HepG2 (cell line): ENCODE measurements at regions not wholly inside any gene's neighbourhood (a gene's known extent, or its start where the extent isn't known, plus 50 kb on each side); places are given as distances from the start of the nearest gene placed in this dataset.

Experiments used
- ATAC-seq: fragments of 200-7000 bp; cut with Tn5 transposase; 3 replicates; pipeline ENCODE4 v1.9.1; 2020; ENCODE audit warnings: mild to moderate bottlenecking, moderate library complexity
- BruUV-seq: library from RNA; stranded (reverse); fragments of 400-500 nt; replicated peaks from 2 replicates; lab custom pipeline; 2021; lab: Mats Ljungman, UMichigan
- CTCF ChIA-PET: fragments of 300-600 bp; formaldehyde crosslinking; extraction: SDS; loops from one replicate; lab custom pipeline; 2021; ENCODE audit warnings: low total read pairs, inconsistent platforms, low intra/inter-chr PET ratio; lab: Yijun Ruan, JAX
- POLR2A ChIA-PET: fragments of 350-600 bp; sonication (Branson Sonifier 250); formaldehyde crosslinking; loops from one replicate; lab custom pipeline; 2020; ENCODE audit warnings: antibody characterized with exemption, inconsistent platforms; lab: Yijun Ruan, JAX
- DNase-seq: peaks from one replicate; pipeline ENCODE4 v3.0.0-alpha.2; 2015; ENCODE audit warnings: low spot score
- FAIRE-seq: peaks from 3 replicates; lab custom pipeline; 2011; peaks lifted over from hg19 to GRCh38; lab: Jason Lieb, UNC
- H2AFZ ChIP-seq: one replicate; pipeline ENCODE4 v1.6.1; 2011; ENCODE audit warnings: low read length, inconsistent platforms
- H3K27ac ChIP-seq: fragments of 300-600 bp; 3 replicates; pipeline ENCODE4 v1.8.0; 2011; ENCODE audit warnings: mixed run types, mild to moderate bottlenecking, mixed read lengths, low read length, inconsistent platforms; ENCODE audit not compliant: insufficient read depth; ENCODE audit errors: extremely low read length
- H3K27me3 ChIP-seq, 2 experiments: fragments of 200-600 bp in 1 of 2; 2 replicates in 1 of 2; 3 replicates in 1 of 2; pipeline versions ENCODE4 v1.6.0 to v1.8.0; 2011; ENCODE audit warnings: low read length in 2 of 2, mild to moderate bottlenecking in 2 of 2, moderate library complexity in 2 of 2, inconsistent platforms in 1 of 2; ENCODE audit not compliant: insufficient read depth in 2 of 2, control insufficient read depth in 1 of 2
- H3K36me3 ChIP-seq, 2 experiments: fragments of 200-600 bp in 1 of 2; replicated peaks in 1 of 2; 2 replicates in 1 of 2; 3 replicates in 1 of 2; pipeline versions ENCODE4 v1.5.1 to v1.8.0; 2011; ENCODE audit warnings: low read length in 2 of 2, inconsistent platforms in 1 of 2; ENCODE audit not compliant: insufficient read depth in 2 of 2, control insufficient read depth in 1 of 2
- H3K4me1 ChIP-seq: 2 replicates; pipeline ENCODE4 v1.5.1; 2012; ENCODE audit warnings: low read length, inconsistent platforms; ENCODE audit not compliant: insufficient read depth
- H3K4me2 ChIP-seq: 2 replicates; pipeline ENCODE4 v1.6.0; 2011; ENCODE audit warnings: low read depth, low read length, inconsistent platforms
- H3K4me3 ChIP-seq, 3 experiments: fragments of 200-600 bp in 1 of 3; sonication (generic), shearing (Covaris generic) in 1 of 3; replicated peaks in 1 of 3; 2 replicates each; pipeline ENCODE4 v1.5.1; 2011 to 2016; ENCODE audit warnings: low read length in 3 of 3, inconsistent platforms in 2 of 3, low read depth in 2 of 3, mild to moderate bottlenecking in 2 of 3, control low read depth in 1 of 3, mixed read lengths in 1 of 3; ENCODE audit not compliant: insufficient read depth in 1 of 3
- H3K79me2 ChIP-seq: one replicate; pipeline ENCODE4 v1.6.1; 2011; ENCODE audit warnings: low read length, inconsistent platforms; ENCODE audit not compliant: insufficient read depth
- H3K9ac ChIP-seq: 2 replicates; pipeline ENCODE4 v1.6.0; 2011; ENCODE audit warnings: mild to moderate bottlenecking, low read depth, low read length, inconsistent platforms; ENCODE audit not compliant: insufficient read depth
- H3K9me3 ChIP-seq: 2 replicates; pipeline ENCODE4 v1.5.1; 2012; ENCODE audit warnings: mild to moderate bottlenecking, low read length
- H4K20me1 ChIP-seq: 2 replicates; pipeline ENCODE4 v1.6.0; 2011; ENCODE audit warnings: inconsistent platforms, mild to moderate bottlenecking, low read length, moderate library complexity; ENCODE audit not compliant: insufficient read depth
- CHD4 ChIP-seq: fragments of 200-600 bp; sonication (generic); IDR thresholded peaks from 2 replicates; pipeline ENCODE4 v1.7.0; 2017; ENCODE audit warnings: mild to moderate bottlenecking, low read length, borderline replicate concordance
- DMAP1 ChIP-seq: IDR thresholded peaks from 2 replicates; pipeline ENCODE4 v1.6.1; 2016
- HDAC2 ChIP-seq: sonication (generic); formaldehyde crosslinking; IDR thresholded peaks from 2 replicates; pipeline ENCODE4 v1.4.0; 2020; ENCODE audit warnings: missing genetic modification reagents
- NFE2L1 ChIP-seq: sonication (generic); formaldehyde crosslinking; IDR thresholded peaks from 2 replicates; pipeline ENCODE4 v1.4.0; 2020; ENCODE audit warnings: missing genetic modification reagents, mild to moderate bottlenecking, borderline replicate concordance
- NFYC ChIP-seq: IDR thresholded peaks from 2 replicates; pipeline ENCODE4 v1.6.1; 2016; ENCODE audit warnings: missing genetic modification reagents, missing compliant biosample characterization
- NR2C2 ChIP-seq: sonication (generic); formaldehyde crosslinking; IDR thresholded peaks from 2 replicates; pipeline ENCODE4 v1.4.0; 2020; ENCODE audit warnings: missing genetic modification reagents, mild to moderate bottlenecking, moderate library complexity, borderline replicate concordance
- NR2F6 ChIP-seq, 2 experiments: IDR thresholded peaks; 2 replicates each; pipeline ENCODE4 v1.6.1; 2016; ENCODE audit warnings: antibody characterized with exemption in 1 of 2, mild to moderate bottlenecking in 1 of 2
- TAF1 ChIP-seq: sonication (generic); formaldehyde crosslinking; IDR thresholded peaks from 2 replicates; pipeline ENCODE4 v1.4.0; 2020; ENCODE audit warnings: missing genetic modification reagents
- ZBTB14 ChIP-seq: sonication (generic); formaldehyde crosslinking; IDR thresholded peaks from 2 replicates; pipeline ENCODE4 v1.4.0; 2020; ENCODE audit warnings: missing genetic modification reagents
- ZNF234 ChIP-seq: sonication (generic); formaldehyde crosslinking; conservative IDR thresholded peaks from 2 replicates; pipeline ENCODE4 v1.5.1; 2020; ENCODE audit warnings: mild to moderate bottlenecking, missing genetic modification reagents
- ZNF644 ChIP-seq: IDR thresholded peaks from 2 replicates; pipeline ENCODE4 v1.6.1; 2016; ENCODE audit warnings: low read depth
- ZNF75D ChIP-seq: sonication (generic); formaldehyde crosslinking; IDR thresholded peaks from 2 replicates; pipeline ENCODE4 v1.8.1; 2023; ENCODE audit warnings: missing genetic modification reagents, mild to moderate bottlenecking, borderline replicate concordance
- ZUFSP ChIP-seq: sonication (generic); formaldehyde crosslinking; IDR thresholded peaks from 2 replicates; pipeline ENCODE4 v1.9.0; 2021; ENCODE audit warnings: missing genetic modification reagents, mild to moderate bottlenecking, borderline replicate concordance
- WGBS: methylation state at CpG from one replicate; pipeline ENCODE4 v1.1.6; 2017; ENCODE audit warnings: low lambda C conversion rate; 5-methylcytosine and 5-hydroxymethylcytosine counted together
- in situ Hi-C: cut with HindIII; loops from 2 replicates; pipeline ENCODE4 v1.10.0; 2017; ENCODE audit warnings: low pct_unique_long_range_greater_than_20kb; ENCODE audit not compliant: extremely low pct_ligation_motif_present
- intact Hi-C: fragments of 100-400 bp; cut with micrococcal nuclease; formaldehyde crosslinking; loops from one replicate; pipeline ENCODE4 v1.10.0; 2022; ENCODE audit not compliant: unreplicated experiment
- TF ChIP-seq, protein P1 (sequence below): sonication (generic); formaldehyde crosslinking; IDR thresholded peaks from 2 replicates; pipeline ENCODE4 v1.9.0; 2021; ENCODE audit warnings: missing genetic modification reagents, borderline replicate concordance
- TF ChIP-seq, protein P2 (sequence below): sonication (generic); formaldehyde crosslinking; IDR thresholded peaks from 2 replicates; pipeline ENCODE4 v1.4.0; 2020; ENCODE audit warnings: missing genetic modification reagents, borderline replicate concordance

DNA sequence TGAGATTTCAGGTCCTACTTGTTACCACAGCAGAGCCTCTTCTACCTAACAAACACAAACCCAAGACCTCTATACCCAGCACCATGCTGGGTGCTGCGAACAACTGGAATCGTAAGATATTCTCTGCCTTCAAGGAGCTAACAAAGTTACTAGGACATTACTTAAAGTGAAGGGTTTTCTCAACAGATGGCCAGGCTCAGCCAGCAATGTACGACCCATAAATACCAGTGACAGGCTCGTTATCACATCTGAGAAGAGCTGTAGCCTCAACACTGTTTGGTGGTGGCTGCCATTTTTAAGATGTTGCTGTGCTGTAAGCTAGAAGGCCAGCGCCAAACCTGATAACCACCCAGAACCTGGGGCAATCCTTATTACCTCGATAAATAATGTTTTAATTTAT lies 406.5 kb downstream of the KIF16B start (continued):
- TF ChIP-seq, protein P1, sequence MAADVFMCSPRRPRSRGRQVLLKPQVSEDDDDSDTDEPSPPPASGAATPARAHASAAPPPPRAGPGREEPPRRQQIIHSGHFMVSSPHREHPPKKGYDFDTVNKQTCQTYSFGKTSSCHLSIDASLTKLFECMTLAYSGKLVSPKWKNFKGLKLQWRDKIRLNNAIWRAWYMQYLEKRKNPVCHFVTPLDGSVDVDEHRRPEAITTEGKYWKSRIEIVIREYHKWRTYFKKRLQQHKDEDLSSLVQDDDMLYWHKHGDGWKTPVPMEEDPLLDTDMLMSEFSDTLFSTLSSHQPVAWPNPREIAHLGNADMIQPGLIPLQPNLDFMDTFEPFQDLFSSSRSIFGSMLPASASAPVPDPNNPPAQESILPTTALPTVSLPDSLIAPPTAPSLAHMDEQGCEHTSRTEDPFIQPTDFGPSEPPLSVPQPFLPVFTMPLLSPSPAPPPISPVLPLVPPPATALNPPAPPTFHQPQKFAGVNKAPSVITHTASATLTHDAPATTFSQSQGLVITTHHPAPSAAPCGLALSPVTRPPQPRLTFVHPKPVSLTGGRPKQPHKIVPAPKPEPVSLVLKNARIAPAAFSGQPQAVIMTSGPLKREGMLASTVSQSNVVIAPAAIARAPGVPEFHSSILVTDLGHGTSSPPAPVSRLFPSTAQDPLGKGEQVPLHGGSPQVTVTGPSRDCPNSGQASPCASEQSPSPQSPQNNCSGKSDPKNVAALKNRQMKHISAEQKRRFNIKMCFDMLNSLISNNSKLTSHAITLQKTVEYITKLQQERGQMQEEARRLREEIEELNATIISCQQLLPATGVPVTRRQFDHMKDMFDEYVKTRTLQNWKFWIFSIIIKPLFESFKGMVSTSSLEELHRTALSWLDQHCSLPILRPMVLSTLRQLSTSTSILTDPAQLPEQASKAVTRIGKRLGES: no peak
- TF ChIP-seq HDAC2 (CRISPR knock-in tag): no peak

GRCh38 chr20:16158976-16159286 lies 414.3 kb downstream of the KIF16B start:
- no peak; the same call in 2 of the 3 replicates for ATAC-seq
- intact Hi-C loops: no loop called here

More at GRCh38 chr20:16158976-16159286, 414.3 kb downstream of the KIF16B start:
- in situ Hi-C loops: no loop called here
- Histone ChIP-seq H3K9me3 (peaks cover 56% of the 10 kb centered on the region), H3K9ac (no peak overlapping the region), H3K36me3 (no peaks in the 10 kb centered on the region), H3K4me2 (no peak overlapping the region), H3K4me3 (no peak overlapping the region), H4K20me1 (no peaks in the 10 kb centered on the region), H3K4me1 (peaks cover 12% of the 10 kb centered on the region), H3K27ac (no peak overlapping the region), H3K79me2 (no peaks in the 10 kb centered on the region), H2AFZ (no peak overlapping the region), H3K27me3 (no peaks in the 10 kb centered on the region)
- CTCF ChIA-PET: no interaction called here
- TF ChIP-seq ZNF75D (CRISPR knock-in tag) (no peak), NR2F6 (IDR thresholded peaks at IDR 0.05) (no peak), NR2F6 (CRISPR knock-in tag; IDR thresholded peaks at IDR 0.05) (no peak), DMAP1 (no peak), ZUFSP (CRISPR knock-in tag) (no peak), NFE2L1 (CRISPR knock-in tag) (no peak), ZNF234 (CRISPR knock-in tag) (no peak), NR2C2 (CRISPR knock-in tag) (no peak), TAF1 (CRISPR knock-in tag) (no peak), NFYC (no peak), ZBTB14 (CRISPR knock-in tag) (no peak), ZNF644 (CRISPR knock-in tag) (no peak), CHD4 (no peak)
- TF ChIP-seq, protein P2, sequence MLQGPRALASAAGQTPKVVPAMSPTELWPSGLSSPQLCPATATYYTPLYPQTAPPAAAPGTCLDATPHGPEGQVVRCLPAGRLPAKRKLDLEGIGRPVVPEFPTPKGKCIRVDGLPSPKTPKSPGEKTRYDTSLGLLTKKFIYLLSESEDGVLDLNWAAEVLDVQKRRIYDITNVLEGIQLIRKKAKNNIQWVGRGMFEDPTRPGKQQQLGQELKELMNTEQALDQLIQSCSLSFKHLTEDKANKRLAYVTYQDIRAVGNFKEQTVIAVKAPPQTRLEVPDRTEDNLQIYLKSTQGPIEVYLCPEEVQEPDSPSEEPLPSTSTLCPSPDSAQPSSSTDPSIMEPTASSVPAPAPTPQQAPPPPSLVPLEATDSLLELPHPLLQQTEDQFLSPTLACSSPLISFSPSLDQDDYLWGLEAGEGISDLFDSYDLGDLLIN (CRISPR knock-in tag): no peak
- DNase-seq: no peak
- WGBS: 51% methylated on average over 2 of the region's 2 CpGs
- BruUV-seq: no TSS peak
- FAIRE-seq: no peak
- POLR2A ChIA-PET: no interaction called here
